ENCODE measurements at regions not wholly inside any gene's neighbourhood (a gene's known extent, or its start where the extent isn't known, plus 50 kb on each side); places are given as distances from the start of the nearest gene placed in this dataset.

GRCh38 chr7:120123528-120123927 lies 149.4 kb upstream of the KCND2 start:
- no peak overlapping the region for H2AFZ ChIP-seq (ENCODE audit: control insufficient read depth, low read length)
- H3K27me3 ChIP-seq (ENCODE audit: control insufficient read depth, extremely low read depth, insufficient read depth, low read length) = no peaks in the 10 kb centered on the region
- dilution Hi-C loops (cut with MboI; ENCODE audit: extremely low pct_ligation_motif_present, low sequenced_read_pairs) = no loop called here
- H3K9me1 ChIP-seq (ENCODE audit: control insufficient read depth, extremely low read depth, insufficient read depth, low read length) = no peaks in the 10 kb centered on the region
- no peak overlapping the region for H3K4me2 ChIP-seq (ENCODE audit: control insufficient read depth, extremely low read depth, insufficient read depth, low read depth, low read length)
- no peak overlapping the region for H3K27ac ChIP-seq (ENCODE audit: control insufficient read depth, insufficient read depth, low read length)
- no peak overlapping the region for H3K4me3 ChIP-seq (ENCODE audit: control insufficient read depth in 2 of 3, extremely low read depth in 1 of 3, insufficient read depth in 2 of 3, low read depth in 1 of 3, low read length in 3 of 3)
- no peaks in the 10 kb centered on the region for H3K9me3 ChIP-seq (ENCODE audit: control insufficient read depth, low read depth, low read length)
- FAIRE-seq (no peak), DNase-seq (ENCODE audit: low read depth, low spot score) (no peak)
- H3K4me1 ChIP-seq (ENCODE audit: control insufficient read depth, extremely low read depth, insufficient read depth, low read length) = no peaks in the 10 kb centered on the region
- TF ChIP-seq, protein P1, sequence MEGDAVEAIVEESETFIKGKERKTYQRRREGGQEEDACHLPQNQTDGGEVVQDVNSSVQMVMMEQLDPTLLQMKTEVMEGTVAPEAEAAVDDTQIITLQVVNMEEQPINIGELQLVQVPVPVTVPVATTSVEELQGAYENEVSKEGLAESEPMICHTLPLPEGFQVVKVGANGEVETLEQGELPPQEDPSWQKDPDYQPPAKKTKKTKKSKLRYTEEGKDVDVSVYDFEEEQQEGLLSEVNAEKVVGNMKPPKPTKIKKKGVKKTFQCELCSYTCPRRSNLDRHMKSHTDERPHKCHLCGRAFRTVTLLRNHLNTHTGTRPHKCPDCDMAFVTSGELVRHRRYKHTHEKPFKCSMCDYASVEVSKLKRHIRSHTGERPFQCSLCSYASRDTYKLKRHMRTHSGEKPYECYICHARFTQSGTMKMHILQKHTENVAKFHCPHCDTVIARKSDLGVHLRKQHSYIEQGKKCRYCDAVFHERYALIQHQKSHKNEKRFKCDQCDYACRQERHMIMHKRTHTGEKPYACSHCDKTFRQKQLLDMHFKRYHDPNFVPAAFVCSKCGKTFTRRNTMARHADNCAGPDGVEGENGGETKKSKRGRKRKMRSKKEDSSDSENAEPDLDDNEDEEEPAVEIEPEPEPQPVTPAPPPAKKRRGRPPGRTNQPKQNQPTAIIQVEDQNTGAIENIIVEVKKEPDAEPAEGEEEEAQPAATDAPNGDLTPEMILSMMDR (optimal IDR thresholded peaks at IDR 0.05 in 1 of 3, IDR thresholded peaks at IDR 0.05 in 1 of 3, conservative IDR thresholded peaks at IDR 0.05 in 1 of 3; ENCODE audit: extremely low read depth in 1 of 3, insufficient read depth in 2 of 3, low read length in 3 of 3) = no peak
- no peak for TF ChIP-seq EZH2 (IDR thresholded peaks at IDR 0.05; ENCODE audit: low read length)
- H3K79me2 ChIP-seq (ENCODE audit: control insufficient read depth, insufficient read depth, low read length) = no peaks in the 10 kb centered on the region
- no peak overlapping the region for H3K9ac ChIP-seq (ENCODE audit: control insufficient read depth, extremely low read depth, insufficient read depth, low read length)
- H4K20me1 ChIP-seq (ENCODE audit: control insufficient read depth, extremely low read depth, insufficient read depth, low read length) = no peaks in the 10 kb centered on the region
- H3K36me3 ChIP-seq (ENCODE audit: control insufficient read depth in 2 of 2, extremely low read depth in 1 of 2, insufficient read depth in 2 of 2, low read length in 2 of 2) = no peaks in the 10 kb centered on the region

DNA sequence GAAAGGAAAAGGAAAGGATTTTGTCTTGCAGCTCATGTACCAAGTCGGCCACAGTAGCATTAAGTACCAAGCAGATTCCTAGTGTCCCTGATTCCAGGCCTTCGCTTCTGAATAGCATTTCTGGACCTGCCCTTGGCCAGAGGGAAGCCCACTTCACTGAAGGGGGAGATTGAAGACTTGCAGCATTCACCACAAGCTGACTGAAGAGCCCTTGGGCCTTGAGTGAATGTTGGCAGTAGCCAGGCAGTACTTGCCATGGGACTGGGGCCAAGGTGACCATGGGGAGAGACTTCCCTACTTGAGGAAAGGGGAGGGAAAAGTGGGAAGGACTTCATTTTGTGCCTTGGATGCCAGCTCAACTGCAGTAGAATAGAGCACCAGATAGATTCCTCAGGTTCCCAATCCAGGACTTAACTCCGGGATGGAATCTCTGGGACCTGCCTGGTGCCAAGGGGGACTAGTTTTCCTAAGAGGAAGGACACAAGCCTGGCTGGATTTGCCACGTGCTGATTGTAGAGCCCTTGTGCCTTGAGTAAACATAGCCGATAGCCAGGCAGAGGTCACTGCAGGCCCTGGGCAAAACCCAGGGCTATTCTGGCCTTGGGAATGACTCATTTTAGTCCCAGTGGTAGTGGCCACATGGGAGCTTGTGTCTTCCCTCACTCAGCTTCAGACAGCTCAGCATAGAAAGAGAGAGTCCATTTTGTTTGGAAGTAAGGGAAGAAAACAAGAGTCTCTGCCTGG lies 141.7 kb upstream of the KCND2 start:
- dilution Hi-C loops (cut with MboI; ENCODE audit: extremely low pct_ligation_motif_present, low sequenced_read_pairs) = no loop called here
- Histone ChIP-seq H3K9me1 (ENCODE audit: control insufficient read depth, extremely low read depth, insufficient read depth, low read length) (no peaks in the 10 kb centered on the region), H3K4me1 (ENCODE audit: control insufficient read depth, extremely low read depth, insufficient read depth, low read length) (no peaks in the 10 kb centered on the region), H3K9me3 (ENCODE audit: control insufficient read depth, low read depth, low read length) (no peaks in the 10 kb centered on the region), H3K27me3 (ENCODE audit: control insufficient read depth, extremely low read depth, insufficient read depth, low read length) (no peaks in the 10 kb centered on the region), H3K9ac (ENCODE audit: control insufficient read depth, extremely low read depth, insufficient read depth, low read length) (no peak overlapping the region), H2AFZ (ENCODE audit: control insufficient read depth, low read length) (no peak overlapping the region), H3K27ac (ENCODE audit: control insufficient read depth, insufficient read depth, low read length) (no peak overlapping the region), H3K36me3 (ENCODE audit: control insufficient read depth in 2 of 2, extremely low read depth in 1 of 2, insufficient read depth in 2 of 2, low read length in 2 of 2) (no peaks in the 10 kb centered on the region), H3K4me3 (ENCODE audit: control insufficient read depth in 2 of 3, extremely low read depth in 1 of 3, insufficient read depth in 2 of 3, low read depth in 1 of 3, low read length in 3 of 3) (no peak overlapping the region), H3K79me2 (ENCODE audit: control insufficient read depth, insufficient read depth, low read length) (no peaks in the 10 kb centered on the region), H4K20me1 (ENCODE audit: control insufficient read depth, extremely low read depth, insufficient read depth, low read length) (no peaks in the 10 kb centered on the region), H3K4me2 (ENCODE audit: control insufficient read depth, extremely low read depth, insufficient read depth, low read depth, low read length) (no peak overlapping the region)
- DNase-seq (ENCODE audit: low read depth, low spot score) = no peak
- no peak for TF ChIP-seq EZH2 (IDR thresholded peaks at IDR 0.05; ENCODE audit: low read length)
- TF ChIP-seq, protein P1 (optimal IDR thresholded peaks at IDR 0.05 in 1 of 3, IDR thresholded peaks at IDR 0.05 in 1 of 3, conservative IDR thresholded peaks at IDR 0.05 in 1 of 3; ENCODE audit: extremely low read depth in 1 of 3, insufficient read depth in 2 of 3, low read length in 3 of 3) = no peak
- no peak for FAIRE-seq

All from keratinocyte (primary cell).